ENCODE measurements at regions not wholly inside any gene's neighbourhood (a gene's known extent, or its start where the extent isn't known, plus 50 kb on each side); places are given as distances from the start of the nearest gene placed in this dataset.

GRCh38 chr13:88104576-88104975, 433.4 kb downstream of the SLITRK5 start:
- TF ChIP-seq CTCF (IDR thresholded peaks at IDR 0.05) = no peak
- no peak for DNase-seq
- intact Hi-C loops (cut with DNase I) = no loop called here
- Histone ChIP-seq H3K4me3 (no peak overlapping the region), H3K27me3 (ENCODE audit: low read depth) (no peaks in the 10 kb centered on the region), H3K4me1 (no peaks in the 10 kb centered on the region), H3K27ac (no peak overlapping the region), H3K36me3 (no peaks in the 10 kb centered on the region), H3K9me3 (no peaks in the 10 kb centered on the region)
- ATAC-seq = no peak

- Histone ChIP-seq H3K9me3 (no peaks in the 10 kb centered on the region), H3K27ac (no peak overlapping the region)
- DNase-seq = no peak
These were observed 436.4 kb downstream of the SLITRK5 start for GRCh38 chr13:88107570-88107969.

GRCh38 chr13:88112526-88112925, 441.4 kb downstream of the SLITRK5 start:
- DNase-seq (no peak), ATAC-seq (no peak)
- Histone ChIP-seq H3K36me3 (no peaks in the 10 kb centered on the region), H3K27me3 (ENCODE audit: low read depth) (no peaks in the 10 kb centered on the region), H3K27ac (no peak overlapping the region), H3K9me3 (no peaks in the 10 kb centered on the region), H3K4me3 (no peak overlapping the region), H3K4me1 (no peaks in the 10 kb centered on the region)
- TF ChIP-seq CTCF (IDR thresholded peaks at IDR 0.05) = no peak
- intact Hi-C loops (cut with DNase I) = no loop called here

More at GRCh38 chr13:88107570-88107969, 436.4 kb downstream of the SLITRK5 start:
- intact Hi-C loops (cut with DNase I) = no loop called here
- H3K4me1 ChIP-seq = no peaks in the 10 kb centered on the region
- no peak overlapping the region for H3K4me3 ChIP-seq
- no peaks in the 10 kb centered on the region for H3K36me3 ChIP-seq
- no peaks in the 10 kb centered on the region for H3K27me3 ChIP-seq (ENCODE audit: low read depth)
- TF ChIP-seq CTCF (IDR thresholded peaks at IDR 0.05) = no peak
- no peak for ATAC-seq

GRCh38 chr13:88115976-88116375, 444.8 kb downstream of the SLITRK5 start:
- no peak for TF ChIP-seq CTCF (IDR thresholded peaks at IDR 0.05)
- DNase-seq (no peak), ATAC-seq (no peak)
- intact Hi-C loops (cut with DNase I) = no loop called here
- Histone ChIP-seq H3K27me3 (ENCODE audit: low read depth) (no peaks in the 10 kb centered on the region), H3K4me1 (no peaks in the 10 kb centered on the region), H3K9me3 (no peaks in the 10 kb centered on the region), H3K4me3 (no peak overlapping the region), H3K36me3 (no peaks in the 10 kb centered on the region), H3K27ac (no peak overlapping the region)

- no peak for ATAC-seq
- TF ChIP-seq CTCF (IDR thresholded peaks at IDR 0.05) = no peak
These were observed 447.8 kb downstream of the SLITRK5 start for GRCh38 chr13:88118952-88119351.

GRCh38 chr13:88124142-88124541, 453.0 kb downstream of the SLITRK5 start:
- no peak for TF ChIP-seq CTCF (IDR thresholded peaks at IDR 0.05)
- H3K27ac ChIP-seq = no peak overlapping the region
- H3K27me3 ChIP-seq (ENCODE audit: low read depth) = no peaks in the 10 kb centered on the region
- ATAC-seq (no peak), DNase-seq (no peak)
- no peaks in the 10 kb centered on the region for H3K9me3 ChIP-seq
- H3K4me1 ChIP-seq = peaks cover 7% of the 10 kb centered on the region
- no peak overlapping the region for H3K4me3 ChIP-seq
- H3K36me3 ChIP-seq = no peaks in the 10 kb centered on the region
- intact Hi-C loops (cut with DNase I) = no loop called here

More at GRCh38 chr13:88118952-88119351, 447.8 kb downstream of the SLITRK5 start:
- H3K36me3 ChIP-seq = no peaks in the 10 kb centered on the region
- no peaks in the 10 kb centered on the region for H3K9me3 ChIP-seq
- H3K4me1 ChIP-seq = no peaks in the 10 kb centered on the region
- H3K4me3 ChIP-seq = no peak overlapping the region
- intact Hi-C loops (cut with DNase I) = no loop called here
- H3K27me3 ChIP-seq (ENCODE audit: low read depth) = no peaks in the 10 kb centered on the region
- H3K27ac ChIP-seq = no peak overlapping the region
- DNase-seq = no peak

Data from lower lobe of right lung (tissue), 2 donors.